ENCODE measurements at regions not wholly inside any gene's neighbourhood (a gene's known extent, or its start where the extent isn't known, plus 50 kb on each side); places are given as distances from the start of the nearest gene placed in this dataset.
"Not testable (repeated sequence)": the region's sequence is repeated elsewhere in the genome, so short reads cannot be mapped to it uniquely, and the experiment has no call there.

- DNase-seq, result no peak
These were observed 286.8 kb downstream of the AEBP2 start for GRCh38 chr12:19726122-19726521.

DNA sequence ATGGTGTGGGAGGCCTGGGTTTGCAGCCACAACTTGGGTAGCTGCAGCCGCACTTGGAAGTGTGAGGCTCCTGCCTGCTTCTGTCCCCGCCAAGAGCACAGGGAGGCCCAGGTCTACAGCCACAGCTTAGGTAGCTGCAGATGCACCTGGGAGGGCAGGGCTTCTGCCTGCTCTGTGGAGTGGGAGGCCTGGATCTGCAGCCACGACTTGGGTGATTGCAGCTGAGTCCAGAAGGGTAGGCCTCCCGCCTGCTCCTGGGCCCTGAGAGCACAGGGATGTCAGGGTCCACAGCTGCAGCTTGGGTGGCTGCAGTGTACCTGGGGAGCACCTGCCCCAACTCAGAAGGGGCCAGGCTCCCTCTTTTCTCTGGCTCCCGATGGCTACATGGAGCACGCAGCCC is 287.3 kb downstream of the AEBP2 start:
- no peak for DNase-seq

- no peak for DNase-seq
These were observed 297.7 kb downstream of the AEBP2 start for GRCh38 chr12:19737019-19737418.

- DNase-seq, result no peak
These were observed 300.0 kb downstream of the AEBP2 start for GRCh38 chr12:19739195-19739776.

- no peak for DNase-seq
These were observed 301.3 kb downstream of the AEBP2 start for GRCh38 chr12:19740472-19741131.

GRCh38 chr12:19741132-19741489 is 301.8 kb downstream of the AEBP2 start:
- DNase-seq, result no peak

DNA sequence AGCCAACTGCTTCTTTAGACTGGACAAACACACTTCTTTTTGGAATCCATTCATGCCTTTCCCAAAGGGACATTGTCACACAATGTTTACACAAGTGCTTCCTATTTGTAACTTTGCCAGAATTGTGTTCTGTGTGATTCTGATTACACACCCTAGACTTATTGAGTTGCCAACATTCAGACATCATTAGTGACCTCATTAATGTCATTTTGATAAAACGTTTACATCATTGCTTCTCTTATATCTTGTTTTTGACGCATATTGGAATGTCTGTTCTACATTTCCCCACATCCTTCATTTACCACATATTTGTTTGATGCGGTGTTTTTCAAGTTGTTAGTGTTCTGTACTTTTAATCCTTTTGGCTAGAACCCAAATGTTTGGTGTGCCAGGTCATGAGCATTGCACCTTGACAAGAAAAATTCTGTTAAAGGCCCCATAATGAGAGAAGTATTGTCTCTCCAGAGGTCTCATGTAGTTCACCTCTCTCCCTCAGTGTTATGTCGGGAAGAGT is 305.5 kb downstream of the AEBP2 start:
- DNase-seq, result no peak

- DNase-seq, result no peak
These were observed 307.2 kb downstream of the AEBP2 start for GRCh38 chr12:19746471-19746870.

DNA sequence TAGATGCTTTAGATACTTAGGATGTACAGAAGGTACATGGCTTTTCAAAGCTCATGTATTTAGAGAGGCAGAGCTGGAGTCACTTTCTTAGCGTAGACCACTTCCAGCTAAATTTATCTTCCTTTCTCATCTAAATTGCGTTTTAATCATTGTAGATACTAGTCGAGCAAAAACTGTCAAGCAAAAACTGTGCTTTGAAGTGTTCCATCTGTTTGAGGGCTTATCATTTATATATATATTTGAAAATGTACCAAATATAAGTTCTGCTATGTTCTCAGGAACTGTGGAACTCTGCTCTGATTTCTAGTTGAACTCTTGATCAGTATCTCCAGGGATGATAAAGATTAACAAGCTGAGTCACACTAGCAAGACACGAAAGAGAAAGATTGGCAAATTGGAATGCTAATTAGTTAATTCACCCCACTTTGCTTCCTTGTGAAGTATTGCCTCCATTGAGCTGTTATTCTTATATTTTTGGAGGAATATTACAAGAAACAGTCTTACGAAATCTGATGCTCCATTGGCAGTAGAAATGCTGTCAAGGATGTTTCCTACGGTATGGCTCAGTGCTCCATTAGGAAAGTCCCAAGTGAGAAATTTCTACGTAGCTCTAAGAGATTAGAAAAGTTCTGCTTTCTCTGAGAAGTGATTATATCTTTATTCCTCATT is 310.7 kb downstream of the AEBP2 start:
- no peak for DNase-seq

DNA sequence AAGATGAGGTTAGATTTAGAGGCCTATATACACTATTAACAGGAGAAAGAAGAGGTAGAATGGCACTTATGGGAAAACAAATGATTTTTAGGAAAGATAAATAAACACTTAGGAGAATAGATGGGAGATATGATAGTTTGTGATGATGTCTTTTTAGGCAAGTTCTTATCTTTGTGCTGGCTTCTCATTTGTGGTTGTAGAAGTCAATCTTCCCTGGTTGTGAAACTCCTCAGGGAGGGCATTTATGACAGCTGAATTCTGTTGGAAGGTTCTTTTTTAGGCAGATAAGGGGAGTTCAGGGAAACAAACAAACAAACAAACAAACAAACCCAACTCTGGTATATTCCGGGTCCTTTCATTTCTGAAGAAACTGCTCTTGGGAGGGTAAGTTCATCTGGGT is 311.8 kb downstream of the AEBP2 start:
- DNase-seq, result no peak

- DNase-seq, result no peak
These were observed 313.4 kb downstream of the AEBP2 start for GRCh38 chr12:19752712-19753111.

GRCh38 chr12:19755136-19755535 is 315.8 kb downstream of the AEBP2 start:
- no peak for DNase-seq

- no peak for DNase-seq
These were observed 318.1 kb downstream of the AEBP2 start for GRCh38 chr12:19757317-19757877.

DNA sequence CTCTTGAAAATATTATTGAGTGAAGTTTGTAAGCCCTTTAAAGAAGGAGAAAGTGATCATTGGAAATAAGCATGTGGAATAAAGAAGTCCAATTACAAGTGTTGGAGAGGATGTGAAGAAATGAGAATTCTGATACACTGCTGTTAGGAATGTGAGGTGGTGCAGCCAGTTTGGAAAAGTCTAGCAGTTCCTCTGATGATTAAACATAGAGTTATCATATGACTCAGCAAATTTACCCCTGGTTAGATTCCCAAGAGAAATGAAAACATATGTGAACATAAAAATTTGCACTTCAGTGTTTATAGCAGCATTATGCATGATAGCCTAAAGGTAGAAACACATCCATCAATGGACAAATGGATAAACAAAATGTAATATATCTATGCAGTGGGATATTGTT is 319.9 kb downstream of the AEBP2 start:
- no peak for DNase-seq

GRCh38 chr12:19760611-19761010 is 321.3 kb downstream of the AEBP2 start:
- DNase-seq, result no peak

DNA sequence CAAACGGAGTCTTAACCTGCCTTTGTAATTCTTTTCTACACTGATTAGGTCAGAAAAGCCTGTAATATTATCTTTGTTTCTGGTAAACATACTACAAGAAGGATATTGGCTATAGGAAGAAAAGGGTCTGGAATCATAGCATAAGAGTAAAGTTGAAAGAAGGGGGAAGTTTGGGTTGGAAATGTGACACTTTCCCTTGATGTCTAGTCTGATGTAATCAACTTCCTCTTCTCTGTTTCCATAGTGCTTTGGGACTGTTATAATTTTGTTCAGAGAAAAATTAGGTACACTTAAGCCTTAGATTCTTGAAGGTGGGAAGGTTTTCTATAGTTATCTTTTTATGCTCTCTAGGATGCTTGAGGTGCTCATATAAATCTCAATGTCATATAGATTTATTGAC is 322.2 kb downstream of the AEBP2 start:
- DNase-seq, result no peak

- no peak for DNase-seq
These were observed 324.2 kb downstream of the AEBP2 start for GRCh38 chr12:19763488-19763887.

GRCh38 chr12:19764408-19764807 is 325.1 kb downstream of the AEBP2 start:
- DNase-seq, result no peak

DNA sequence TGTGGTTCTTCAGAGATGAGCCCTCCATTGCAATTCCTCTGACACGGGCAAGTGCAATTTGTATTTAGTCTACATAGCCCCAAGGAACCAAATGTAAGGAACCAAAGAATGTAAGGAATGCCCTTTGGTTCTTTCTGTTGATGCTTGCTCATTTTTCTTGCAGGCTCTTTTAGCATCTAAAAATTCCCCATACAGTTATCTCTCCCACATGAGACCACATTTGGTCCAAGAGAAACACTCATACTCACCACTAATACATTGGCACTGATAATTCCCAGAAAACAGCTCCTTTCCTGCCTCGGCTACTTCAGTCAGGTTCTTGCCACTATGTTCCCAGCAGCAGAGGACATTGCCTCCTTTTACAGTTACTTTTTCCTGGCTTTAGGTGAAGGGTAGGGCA is 332.6 kb downstream of the AEBP2 start:
- DNase-seq, result no peak

DNA sequence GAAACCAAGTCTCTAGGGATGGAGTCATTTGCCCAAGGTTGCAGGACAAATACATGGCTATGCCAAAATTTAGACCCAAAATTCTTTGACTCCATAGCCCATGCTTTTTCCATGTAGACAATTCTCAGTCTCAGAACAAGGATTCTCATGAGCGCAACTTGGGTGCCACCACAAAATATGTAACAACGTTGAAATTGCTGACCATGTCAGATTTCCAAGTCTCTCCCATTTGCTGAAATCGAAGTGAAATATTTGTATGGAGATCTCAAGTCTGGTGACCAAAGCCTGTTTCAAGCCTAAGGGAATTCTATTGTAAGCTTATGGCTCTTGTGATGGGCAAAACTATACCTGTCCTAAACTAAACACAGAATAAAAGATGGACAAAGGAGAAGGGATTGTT is 333.5 kb downstream of the AEBP2 start:
- no peak for DNase-seq

GRCh38 chr12:19775241-19775640 is 335.9 kb downstream of the AEBP2 start:
- no peak for DNase-seq

DNA sequence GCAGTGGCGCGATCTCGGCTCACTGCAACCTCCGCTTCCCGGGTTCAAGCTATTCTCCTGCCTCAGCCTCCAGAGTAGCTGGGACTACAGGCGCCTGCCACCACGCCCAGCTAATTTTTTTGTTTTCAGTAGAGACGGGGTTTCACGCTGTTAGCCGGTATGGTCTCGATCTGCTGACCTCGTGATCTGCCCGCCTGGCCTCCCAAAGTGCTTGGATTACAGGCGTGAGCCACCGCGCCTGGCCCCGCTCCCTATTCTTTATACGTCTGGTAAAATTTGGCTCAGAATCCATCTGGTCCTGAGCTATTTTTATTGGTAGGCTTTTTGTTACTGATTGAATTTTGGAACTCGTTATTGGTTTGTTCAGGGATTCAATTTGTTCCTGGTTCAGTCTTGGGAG is 336.7 kb downstream of the AEBP2 start:
- not testable (repeated sequence) for DNase-seq

DNA sequence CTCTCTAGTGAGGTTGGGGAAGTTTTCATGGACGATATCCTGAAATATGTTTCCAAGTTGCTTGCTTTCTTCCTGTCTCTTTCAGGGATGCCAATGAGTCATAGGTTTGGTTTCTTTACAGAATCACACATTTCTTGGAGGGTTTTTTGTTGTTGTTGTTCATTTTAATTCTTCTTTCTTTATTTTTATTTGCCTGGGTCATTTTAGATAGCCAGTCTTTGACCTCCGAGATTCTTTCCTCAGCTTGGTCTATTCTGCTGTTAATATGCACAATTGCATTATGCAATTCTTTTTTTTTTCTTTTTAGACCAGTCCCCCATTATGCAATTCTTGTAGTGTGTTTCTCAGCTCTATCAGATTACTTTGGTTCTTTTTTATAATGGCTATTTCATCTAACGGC is 338.9 kb downstream of the AEBP2 start:
- no peak for DNase-seq

DNA sequence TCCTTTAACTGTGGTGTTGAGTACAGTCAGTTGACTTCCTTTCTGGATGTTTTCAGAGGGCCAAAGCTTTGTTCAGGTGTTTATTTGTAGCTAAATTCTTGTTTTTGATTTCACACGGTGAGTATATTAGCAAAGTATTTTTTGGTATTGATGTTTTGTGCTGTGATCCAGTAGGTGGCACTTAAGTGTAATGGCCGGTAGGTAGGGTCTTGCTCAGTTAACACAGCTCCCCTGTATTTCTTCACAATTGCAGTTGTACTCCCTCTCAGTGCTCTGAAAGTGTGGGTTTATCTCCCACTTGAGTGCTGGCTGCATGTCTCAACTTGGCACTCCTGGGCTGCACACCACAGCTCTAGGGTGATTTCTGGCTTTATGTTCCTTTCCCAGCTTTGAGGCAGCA is 339.5 kb downstream of the AEBP2 start:
- DNase-seq, result no peak
